HG03354 (cell line): ENCODE measurements at regions not wholly inside any gene's neighbourhood (a gene's known extent, or its start where the extent isn't known, plus 50 kb on each side); places are given as distances from the start of the nearest gene placed in this dataset.

Source experiments
- ATAC-seq: cut with Tn5 transposase; IDR thresholded peaks from one replicate; pipeline ENCODE4 v1.9.1; 2021; ENCODE audit warnings: mild to moderate bottlenecking; ENCODE audit not compliant: unreplicated experiment, poor library complexity, severe bottlenecking

DNA sequence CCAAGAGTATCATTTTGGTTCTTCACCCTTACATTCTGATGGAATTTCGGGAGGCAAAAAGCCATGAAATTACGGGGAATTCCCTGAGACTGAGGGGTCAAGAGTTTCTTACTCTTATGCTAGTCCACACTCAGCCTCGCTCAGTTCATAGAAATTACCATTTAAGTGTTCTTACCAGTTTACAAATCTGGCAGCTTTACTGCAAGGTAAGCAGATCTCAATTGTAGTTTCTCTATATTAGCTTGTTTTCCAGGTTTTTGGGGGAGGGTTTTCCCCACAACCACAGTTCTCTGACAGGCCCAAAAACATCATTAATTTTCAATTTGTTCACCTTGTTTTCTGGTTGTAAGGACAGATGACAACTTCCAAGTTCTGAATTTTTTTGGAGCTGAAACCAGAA is 1028.4 kb downstream of the FAM181B start:
- ATAC-seq = no peak

DNA sequence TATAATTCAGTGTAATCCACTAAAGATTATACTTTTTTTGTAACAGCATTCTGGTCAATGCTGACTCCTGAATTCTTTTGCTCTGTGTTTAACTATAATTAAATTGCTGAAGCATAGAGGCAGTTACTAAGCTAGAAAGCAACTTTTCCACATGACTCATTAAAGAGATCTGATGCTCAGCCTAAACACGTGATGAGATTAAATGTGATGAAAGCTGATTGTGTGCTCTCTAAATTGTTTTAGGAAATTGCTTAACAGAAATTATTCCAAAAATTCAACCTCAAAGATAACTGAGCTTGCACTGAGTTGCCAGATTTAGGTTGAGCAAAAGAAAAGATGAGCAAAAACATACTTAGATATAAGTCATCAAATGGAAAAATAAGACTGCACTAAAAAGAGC is 1033.6 kb downstream of the FAM181B start:
- ATAC-seq = no peak

- ATAC-seq = no peak
Observed at GRCh38 chr11:81687057-81687456, 1046.6 kb downstream of the FAM181B start.

GRCh38 chr11:81674211-81674610 is 1059.5 kb downstream of the FAM181B start:
- peak; percentile 71 for ATAC-seq

DNA sequence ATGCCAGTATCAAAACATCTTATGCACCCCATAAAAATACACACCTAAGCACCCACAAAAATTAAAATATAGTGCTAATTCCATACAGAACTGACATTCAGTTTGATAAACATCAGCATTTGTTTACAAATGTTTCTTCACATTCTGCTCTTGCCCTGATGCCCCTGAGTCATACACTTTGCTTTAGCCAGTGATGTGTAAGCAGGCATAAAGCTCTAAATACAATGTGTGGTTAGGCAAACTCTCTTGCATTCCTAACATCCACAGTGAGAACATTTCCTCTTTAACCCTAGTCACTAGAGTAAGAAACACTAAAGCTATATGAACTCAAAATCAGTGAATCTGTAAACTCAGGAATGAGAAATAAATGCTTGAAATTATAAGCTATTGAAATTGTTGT is 1060.7 kb downstream of the FAM181B start:
- no peak for ATAC-seq

GRCh38 chr11:81669935-81670543 is 1063.6 kb downstream of the FAM181B start:
- ATAC-seq = no peak

- peak; percentile 94 for ATAC-seq
Observed at GRCh38 chr11:81658722-81659121, 1074.9 kb downstream of the FAM181B start.

DNA sequence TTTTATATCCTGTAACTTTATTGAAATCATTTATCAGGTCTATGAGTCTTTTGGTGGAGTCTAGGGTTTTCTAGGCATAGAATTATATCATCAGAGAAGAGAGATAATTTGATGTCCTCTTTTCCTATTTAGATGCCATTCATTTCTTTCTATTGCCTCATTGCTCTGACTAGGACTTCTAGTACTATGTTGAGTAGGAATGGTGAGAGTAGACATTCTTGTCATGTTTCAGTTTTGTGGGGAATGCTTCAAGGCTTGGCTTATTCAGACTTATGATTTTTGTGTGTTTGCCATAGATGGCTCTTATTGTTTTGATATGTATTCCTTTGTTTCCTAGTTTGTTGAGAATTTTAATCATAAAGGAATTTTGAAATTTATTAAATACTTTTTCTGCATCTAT is 1078.3 kb downstream of the FAM181B start:
- ATAC-seq = no peak

- ATAC-seq = no peak
Observed at GRCh38 chr11:81647374-81647773, 1086.3 kb downstream of the FAM181B start.

- ATAC-seq = peak; percentile 97
Observed at GRCh38 chr11:81644239-81644840, 1089.3 kb downstream of the FAM181B start.

DNA sequence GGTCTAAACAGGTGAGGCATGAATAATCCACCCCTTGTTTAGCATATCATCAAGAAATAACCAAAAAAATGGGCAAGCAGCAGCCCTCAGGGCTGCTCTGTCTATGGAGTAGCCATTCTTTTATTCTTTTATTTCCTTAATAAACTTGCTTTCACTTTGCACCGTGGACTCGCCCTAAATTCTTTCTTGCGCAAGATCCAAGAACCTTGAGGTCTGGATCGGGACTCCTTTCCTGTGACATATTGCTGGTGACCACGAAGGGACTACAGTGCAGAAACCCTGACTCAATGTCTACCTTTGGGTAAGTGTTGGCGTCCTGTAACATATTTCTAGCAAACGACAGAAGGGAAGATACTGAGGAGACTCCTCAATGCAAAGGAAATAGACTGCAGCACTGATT is 1099.2 kb downstream of the FAM181B start:
- no peak for ATAC-seq

DNA sequence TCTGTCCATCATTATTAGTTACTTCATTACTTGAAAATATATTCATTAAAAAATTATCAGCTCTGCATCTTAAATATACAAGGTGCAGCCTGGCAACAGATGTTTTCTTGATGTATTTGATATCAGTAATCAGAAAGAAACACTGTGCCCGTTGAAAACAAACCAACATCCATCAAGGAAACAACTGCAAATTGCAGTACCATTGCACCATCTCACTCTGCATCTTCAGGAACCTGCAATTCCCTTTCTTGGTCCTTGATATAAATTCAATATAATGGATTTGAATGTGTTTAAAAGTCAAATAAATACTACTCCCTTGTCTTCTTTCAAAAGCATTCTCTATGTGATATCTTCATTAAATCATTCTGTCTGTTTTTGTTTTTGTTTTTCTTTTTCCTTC is 1131.2 kb downstream of the FAM181B start:
- ATAC-seq = no peak

GRCh38 chr11:81596704-81597103 is 1137.0 kb downstream of the FAM181B start:
- ATAC-seq = no peak

DNA sequence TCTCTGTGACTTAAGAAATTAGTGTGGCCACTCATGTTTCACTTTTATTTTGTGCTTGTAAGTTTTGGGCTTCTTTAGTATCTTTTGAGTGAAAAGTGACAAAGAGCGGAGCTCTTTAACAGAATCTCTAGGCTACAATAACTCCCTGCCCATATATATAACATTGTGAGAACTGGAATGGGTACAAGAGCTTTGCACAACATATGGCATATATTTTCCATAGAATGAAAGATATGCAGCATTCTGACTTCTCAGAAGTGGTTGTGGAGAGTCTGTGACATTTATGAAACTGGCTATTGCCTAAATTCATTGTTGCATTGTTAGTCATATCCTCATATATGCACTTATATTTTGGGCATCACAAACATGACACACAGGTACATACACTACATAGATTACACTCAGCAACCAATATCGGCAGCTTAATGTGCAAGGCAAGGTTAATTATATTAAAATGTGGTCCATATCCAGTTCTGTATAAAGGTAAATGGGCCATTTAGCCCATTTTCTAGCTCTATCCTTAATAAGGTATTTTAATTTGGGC is 1148.2 kb downstream of the FAM181B start:
- ATAC-seq = no peak

DNA sequence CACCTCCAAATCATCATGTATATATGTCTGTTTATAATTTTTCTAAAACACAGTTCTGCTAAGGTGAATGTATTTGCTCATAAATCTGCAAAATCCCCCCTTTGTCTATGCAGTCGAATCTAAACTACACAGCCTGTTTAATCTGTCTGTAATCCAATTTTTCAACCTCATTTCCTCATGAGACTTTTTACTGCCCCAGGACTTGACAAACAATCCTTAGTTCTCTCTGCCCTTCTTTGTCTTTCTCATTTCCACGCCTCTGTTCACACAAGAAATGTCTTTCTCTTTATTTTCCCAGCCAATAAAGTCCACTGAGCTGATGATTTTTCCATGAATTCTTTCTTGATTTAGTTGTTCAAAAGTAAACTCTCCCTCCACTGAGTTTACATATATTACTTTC is 1154.3 kb downstream of the FAM181B start:
- no peak for ATAC-seq

DNA sequence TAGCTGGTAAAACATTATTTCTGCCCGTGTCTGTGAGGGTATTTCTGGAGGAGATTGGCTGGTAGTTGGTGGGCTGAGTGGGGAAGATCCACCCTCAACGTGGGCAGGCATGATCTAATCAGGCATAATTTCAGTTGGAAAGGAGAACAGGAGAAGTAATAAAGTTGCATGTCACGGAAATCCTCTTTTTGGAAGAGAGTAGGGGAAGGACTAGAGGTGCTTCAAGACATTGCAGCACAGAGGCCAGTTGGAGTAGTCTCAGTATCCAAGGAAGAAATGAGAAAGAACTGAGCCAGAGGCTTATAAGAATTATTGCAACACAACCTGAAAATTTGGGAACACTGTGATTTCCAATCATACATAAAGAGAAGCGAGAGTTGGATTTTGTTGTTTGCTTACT is 1155.1 kb downstream of the FAM181B start:
- ATAC-seq = no peak

GRCh38 chr11:81574301-81574700 is 1159.4 kb downstream of the FAM181B start:
- ATAC-seq = no peak

GRCh38 chr11:81573367-81573766 is 1160.3 kb downstream of the FAM181B start:
- ATAC-seq = no peak

DNA sequence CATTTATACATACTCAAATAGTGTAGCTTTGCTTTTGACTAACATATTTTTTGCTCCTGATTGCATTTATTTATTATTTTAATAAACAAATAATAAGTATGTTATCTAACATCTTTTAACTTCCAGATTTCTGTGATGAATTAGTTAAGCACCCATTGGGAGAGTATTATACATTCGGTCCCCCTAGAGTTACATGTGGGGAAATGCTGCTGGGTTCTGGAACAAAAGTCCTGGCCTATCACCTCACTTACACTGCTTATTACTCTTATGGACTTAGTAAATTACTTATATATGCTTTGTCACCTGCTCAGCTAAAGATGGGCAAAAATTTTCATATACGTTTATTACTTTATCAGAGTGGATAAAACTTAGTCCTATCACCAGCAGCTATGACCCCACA is 1163.0 kb downstream of the FAM181B start:
- no peak for ATAC-seq

DNA sequence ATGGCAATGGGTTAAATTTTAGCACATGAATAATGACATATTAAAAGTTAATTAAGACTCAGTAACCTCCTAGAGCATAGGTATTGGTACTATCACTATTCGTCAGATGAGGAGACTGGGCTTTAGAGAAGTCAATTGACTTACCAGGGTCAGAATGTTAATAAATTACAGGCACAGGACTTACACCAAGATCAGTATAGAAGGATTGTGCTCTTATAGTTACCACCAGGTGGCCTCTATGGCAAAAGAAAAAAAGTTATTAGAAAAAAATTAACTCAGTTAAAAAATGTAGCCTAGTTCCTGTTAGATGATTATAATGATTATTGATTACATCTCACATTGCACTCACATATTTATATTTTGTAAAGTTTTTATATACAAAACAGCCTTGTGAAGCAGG is 1163.7 kb downstream of the FAM181B start:
- ATAC-seq = peak; percentile 56

- no peak for ATAC-seq
Observed at GRCh38 chr11:81568918-81569317, 1164.7 kb downstream of the FAM181B start.

DNA sequence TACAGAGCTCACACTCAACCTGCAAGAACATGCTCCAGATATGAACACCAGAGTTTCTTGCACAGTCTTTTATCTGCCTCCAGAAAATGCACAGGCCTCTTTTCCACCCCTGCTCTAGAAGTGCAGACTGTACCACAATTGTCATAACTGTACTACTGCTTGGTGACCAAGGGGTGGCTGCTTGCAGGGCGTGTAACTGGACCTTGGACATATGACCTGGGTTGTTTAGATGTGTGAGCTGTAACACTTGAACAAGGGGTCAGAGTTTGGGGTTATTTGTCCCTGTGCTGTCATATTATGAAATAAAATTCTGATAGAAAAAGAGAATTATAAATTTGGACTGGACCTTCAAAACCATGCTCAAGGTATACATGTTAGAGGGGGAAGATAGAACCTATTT is 1185.5 kb downstream of the FAM181B start:
- ATAC-seq = no peak
